ENCODE measurements at regions not wholly inside any gene's neighbourhood (a gene's known extent, or its start where the extent isn't known, plus 50 kb on each side); places are given as distances from the start of the nearest gene placed in this dataset.

DNA sequence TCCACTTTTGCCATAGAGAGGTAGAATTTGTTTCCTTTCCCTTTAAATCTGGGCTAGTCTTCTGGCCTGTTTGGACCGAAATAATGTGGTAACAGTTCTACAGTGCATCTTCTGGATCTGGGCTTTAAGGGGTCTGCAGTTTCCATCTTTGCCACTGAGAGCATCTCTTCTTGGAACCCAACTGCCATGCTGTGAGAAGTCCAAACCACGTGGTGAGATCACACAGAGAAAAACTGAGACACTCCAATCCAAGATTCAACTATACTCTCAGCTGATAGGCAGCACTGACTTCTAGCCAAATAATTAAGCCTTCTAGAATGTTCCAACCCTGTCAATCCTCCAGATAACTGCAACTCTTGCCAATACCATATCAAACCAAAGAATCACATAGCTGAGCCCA lies 261.1 kb downstream of the INSIG2 start:
- Histone ChIP-seq H3K9me2 (ENCODE audit: insufficient read depth, low read length) (no peaks in the 10 kb centered on the region), H3K27me3 (ENCODE audit: insufficient read depth, low read depth, low read length) (no peaks in the 10 kb centered on the region), H3K9me3 (ENCODE audit: low read length) (no peaks in the 10 kb centered on the region), H3K4me3 (ENCODE audit: low read length) (no peak overlapping the region), H3K36me3 (ENCODE audit: insufficient read depth, low read length) (no peaks in the 10 kb centered on the region), H3K79me2 (replicated peaks; ENCODE audit: insufficient read depth, low read length) (no peaks in the 10 kb centered on the region), H2AFZ (ENCODE audit: low read depth, low read length) (no peak overlapping the region), H3K9ac (ENCODE audit: low read length) (no peak overlapping the region), H3F3A (ENCODE audit: insufficient read depth, low read length, poor library complexity, severe bottlenecking) (no peaks in the 10 kb centered on the region), H3K27ac (ENCODE audit: low read length) (no peak overlapping the region), H4K20me1 (ENCODE audit: insufficient read depth) (no peaks in the 10 kb centered on the region), H3K4me2 (ENCODE audit: low read length) (no peak overlapping the region)
- TF ChIP-seq, protein P1, sequence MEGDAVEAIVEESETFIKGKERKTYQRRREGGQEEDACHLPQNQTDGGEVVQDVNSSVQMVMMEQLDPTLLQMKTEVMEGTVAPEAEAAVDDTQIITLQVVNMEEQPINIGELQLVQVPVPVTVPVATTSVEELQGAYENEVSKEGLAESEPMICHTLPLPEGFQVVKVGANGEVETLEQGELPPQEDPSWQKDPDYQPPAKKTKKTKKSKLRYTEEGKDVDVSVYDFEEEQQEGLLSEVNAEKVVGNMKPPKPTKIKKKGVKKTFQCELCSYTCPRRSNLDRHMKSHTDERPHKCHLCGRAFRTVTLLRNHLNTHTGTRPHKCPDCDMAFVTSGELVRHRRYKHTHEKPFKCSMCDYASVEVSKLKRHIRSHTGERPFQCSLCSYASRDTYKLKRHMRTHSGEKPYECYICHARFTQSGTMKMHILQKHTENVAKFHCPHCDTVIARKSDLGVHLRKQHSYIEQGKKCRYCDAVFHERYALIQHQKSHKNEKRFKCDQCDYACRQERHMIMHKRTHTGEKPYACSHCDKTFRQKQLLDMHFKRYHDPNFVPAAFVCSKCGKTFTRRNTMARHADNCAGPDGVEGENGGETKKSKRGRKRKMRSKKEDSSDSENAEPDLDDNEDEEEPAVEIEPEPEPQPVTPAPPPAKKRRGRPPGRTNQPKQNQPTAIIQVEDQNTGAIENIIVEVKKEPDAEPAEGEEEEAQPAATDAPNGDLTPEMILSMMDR (IDR thresholded peaks at IDR 0.05; ENCODE audit: poor library complexity, severe bottlenecking) = no peak
- TF ChIP-seq TAF1 (IDR thresholded peaks at IDR 0.05; ENCODE audit: low read depth) (no peak), RAD21 (conservative IDR thresholded peaks at IDR 0.05) (no peak), POLR2AphosphoS5 (IDR thresholded peaks at IDR 0.05) (no peak), MXI1 (conservative IDR thresholded peaks at IDR 0.05; ENCODE audit: poor library complexity, severe bottlenecking) (no peak), EP300 (conservative IDR thresholded peaks at IDR 0.05; ENCODE audit: poor library complexity, severe bottlenecking) (no peak), EZH2 (IDR thresholded peaks at IDR 0.05; ENCODE audit: borderline replicate concordance, insufficient read depth, low read length, poor library complexity, severe bottlenecking) (no peak), SMC3 (conservative IDR thresholded peaks at IDR 0.05; ENCODE audit: poor library complexity) (no peak)
- TF ChIP-seq, protein P2, sequence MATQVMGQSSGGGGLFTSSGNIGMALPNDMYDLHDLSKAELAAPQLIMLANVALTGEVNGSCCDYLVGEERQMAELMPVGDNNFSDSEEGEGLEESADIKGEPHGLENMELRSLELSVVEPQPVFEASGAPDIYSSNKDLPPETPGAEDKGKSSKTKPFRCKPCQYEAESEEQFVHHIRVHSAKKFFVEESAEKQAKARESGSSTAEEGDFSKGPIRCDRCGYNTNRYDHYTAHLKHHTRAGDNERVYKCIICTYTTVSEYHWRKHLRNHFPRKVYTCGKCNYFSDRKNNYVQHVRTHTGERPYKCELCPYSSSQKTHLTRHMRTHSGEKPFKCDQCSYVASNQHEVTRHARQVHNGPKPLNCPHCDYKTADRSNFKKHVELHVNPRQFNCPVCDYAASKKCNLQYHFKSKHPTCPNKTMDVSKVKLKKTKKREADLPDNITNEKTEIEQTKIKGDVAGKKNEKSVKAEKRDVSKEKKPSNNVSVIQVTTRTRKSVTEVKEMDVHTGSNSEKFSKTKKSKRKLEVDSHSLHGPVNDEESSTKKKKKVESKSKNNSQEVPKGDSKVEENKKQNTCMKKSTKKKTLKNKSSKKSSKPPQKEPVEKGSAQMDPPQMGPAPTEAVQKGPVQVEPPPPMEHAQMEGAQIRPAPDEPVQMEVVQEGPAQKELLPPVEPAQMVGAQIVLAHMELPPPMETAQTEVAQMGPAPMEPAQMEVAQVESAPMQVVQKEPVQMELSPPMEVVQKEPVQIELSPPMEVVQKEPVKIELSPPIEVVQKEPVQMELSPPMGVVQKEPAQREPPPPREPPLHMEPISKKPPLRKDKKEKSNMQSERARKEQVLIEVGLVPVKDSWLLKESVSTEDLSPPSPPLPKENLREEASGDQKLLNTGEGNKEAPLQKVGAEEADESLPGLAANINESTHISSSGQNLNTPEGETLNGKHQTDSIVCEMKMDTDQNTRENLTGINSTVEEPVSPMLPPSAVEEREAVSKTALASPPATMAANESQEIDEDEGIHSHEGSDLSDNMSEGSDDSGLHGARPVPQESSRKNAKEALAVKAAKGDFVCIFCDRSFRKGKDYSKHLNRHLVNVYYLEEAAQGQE (IDR thresholded peaks at IDR 0.05; ENCODE audit: borderline replicate concordance) = no peak

DNA sequence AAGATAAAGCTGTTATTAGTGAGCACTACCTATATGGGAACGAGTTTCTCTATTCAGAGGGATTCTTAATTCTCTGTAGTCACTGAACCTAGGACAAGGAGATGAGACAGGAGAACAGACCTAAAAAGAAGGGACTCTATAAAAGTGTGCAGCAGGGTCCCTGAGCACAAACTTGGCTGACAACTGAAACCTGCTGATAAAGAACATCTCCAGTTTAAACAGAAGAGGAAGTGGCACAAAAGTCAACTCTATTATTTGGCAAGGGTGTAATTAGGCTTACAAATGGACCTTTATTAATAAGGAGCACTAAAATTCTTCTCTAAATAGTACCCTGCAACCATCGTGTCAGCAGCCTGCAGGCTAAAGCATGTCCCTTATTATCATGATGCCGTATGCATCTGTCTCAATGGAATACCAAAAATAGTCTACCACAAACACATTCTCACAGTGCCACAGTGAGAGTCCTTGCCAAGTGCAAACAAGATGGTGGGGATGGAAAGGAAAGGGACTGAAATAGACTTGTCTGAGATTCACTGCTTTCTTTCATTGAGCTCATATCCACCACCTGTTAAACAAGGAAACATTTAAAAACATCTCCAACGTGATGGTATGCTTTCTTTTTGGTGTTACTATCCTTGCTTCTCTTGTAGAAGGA lies 260.2 kb downstream of the INSIG2 start:
- H3K9me2 ChIP-seq (ENCODE audit: insufficient read depth, low read length) = no peaks in the 10 kb centered on the region
- no peak overlapping the region for H3K4me3 ChIP-seq (ENCODE audit: low read length)
- H3K9ac ChIP-seq (ENCODE audit: low read length) = no peak overlapping the region
- no peaks in the 10 kb centered on the region for H3F3A ChIP-seq (ENCODE audit: insufficient read depth, low read length, poor library complexity, severe bottlenecking)
- H3K36me3 ChIP-seq (ENCODE audit: insufficient read depth, low read length) = no peaks in the 10 kb centered on the region
- H3K9me3 ChIP-seq (ENCODE audit: low read length) = no peaks in the 10 kb centered on the region
- H4K20me1 ChIP-seq (ENCODE audit: insufficient read depth) = no peaks in the 10 kb centered on the region
- TF ChIP-seq TAF1 (IDR thresholded peaks at IDR 0.05; ENCODE audit: low read depth) (no peak), EZH2 (IDR thresholded peaks at IDR 0.05; ENCODE audit: borderline replicate concordance, insufficient read depth, low read length, poor library complexity, severe bottlenecking) (no peak), MXI1 (conservative IDR thresholded peaks at IDR 0.05; ENCODE audit: poor library complexity, severe bottlenecking) (no peak), EP300 (conservative IDR thresholded peaks at IDR 0.05; ENCODE audit: poor library complexity, severe bottlenecking) (no peak)
- no peaks in the 10 kb centered on the region for H3K79me2 ChIP-seq (replicated peaks; ENCODE audit: insufficient read depth, low read length)
- H3K27ac ChIP-seq (ENCODE audit: low read length) = no peak overlapping the region
- no peak overlapping the region for H2AFZ ChIP-seq (ENCODE audit: low read depth, low read length)
- H3K27me3 ChIP-seq (ENCODE audit: insufficient read depth, low read depth, low read length) = no peaks in the 10 kb centered on the region
- no peak overlapping the region for H3K4me2 ChIP-seq (ENCODE audit: low read length)
